GM10266 (cell line): ENCODE measurements at regions not wholly inside any gene's neighbourhood (a gene's known extent, or its start where the extent isn't known, plus 50 kb on each side); places are given as distances from the start of the nearest gene placed in this dataset.

Experiments used
- DNase-seq: peaks from one replicate; pipeline ENCODE4 v3.0.0; 2012; ENCODE audit errors: extremely low spot score
- CTCF ChIP-seq: IDR thresholded peaks from 2 replicates; pipeline ENCODE4 v1.5.1; 2012; ENCODE audit warnings: mild to moderate bottlenecking, low read depth; ENCODE audit not compliant: control insufficient read depth, insufficient read depth; ENCODE audit errors: missing control alignments

DNA sequence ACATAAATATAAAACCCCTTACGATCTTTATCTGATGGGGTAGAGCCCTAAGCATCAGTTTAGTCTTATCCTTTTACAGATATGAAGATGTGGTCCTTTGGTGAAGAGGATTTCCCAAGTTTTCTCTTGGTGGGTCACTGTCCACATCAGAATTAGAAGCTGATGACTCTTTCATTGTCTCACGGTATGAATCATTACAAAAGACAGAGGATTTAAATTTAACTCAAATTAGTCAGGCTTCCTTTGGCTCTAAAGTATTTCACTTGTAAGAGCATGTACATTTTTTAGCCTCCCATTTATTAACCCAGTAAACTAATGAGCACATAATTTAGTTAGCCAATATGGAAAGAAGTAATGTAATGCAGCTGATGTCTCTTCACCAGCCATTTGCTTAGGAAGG is 49.9 kb upstream of the TMEM26 start:
- no peak for TF ChIP-seq CTCF
- DNase-seq = no peak
